ENCODE measurements at regions not wholly inside any gene's neighbourhood (a gene's known extent, or its start where the extent isn't known, plus 50 kb on each side); places are given as distances from the start of the nearest gene placed in this dataset.
"Not testable (repeated sequence)": the region's sequence is repeated elsewhere in the genome, so short reads cannot be mapped to it uniquely, and the experiment has no call there.

DNA sequence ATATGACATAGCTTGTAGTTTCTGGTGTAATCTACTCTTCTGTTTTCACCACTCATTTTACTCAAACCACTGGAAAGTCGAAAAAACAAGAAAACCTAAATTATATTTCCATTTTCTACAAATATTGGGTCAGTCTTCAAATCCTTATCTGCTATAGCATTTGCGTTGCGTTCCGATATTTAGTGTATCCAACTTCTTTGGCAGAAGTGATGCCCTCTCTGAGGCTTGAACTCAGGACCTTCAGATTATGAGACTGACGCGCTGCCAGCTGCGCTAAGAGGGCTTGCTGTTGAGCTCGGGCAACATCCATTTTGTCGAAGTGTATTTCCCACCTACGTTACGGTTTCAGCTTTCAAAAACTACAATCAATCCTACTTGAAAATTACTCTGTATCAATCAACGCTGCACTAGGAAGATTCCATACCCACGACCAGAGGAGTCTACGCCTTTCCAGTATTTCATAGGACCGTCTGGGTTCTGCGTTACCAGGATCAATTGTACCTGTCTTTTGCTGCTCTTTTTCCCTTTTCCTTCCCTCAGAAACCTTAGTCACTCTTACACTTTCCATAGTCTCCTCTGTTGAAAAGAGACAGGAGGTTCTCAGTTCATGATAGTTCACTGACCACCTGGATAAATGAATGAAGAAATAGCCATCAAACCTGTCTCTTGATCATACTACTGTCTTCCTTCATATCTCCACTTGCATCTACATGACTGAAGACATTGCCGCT is 140.5 kb upstream of the ZNF322 start:
- DNase-seq: not testable (repeated sequence)

DNA sequence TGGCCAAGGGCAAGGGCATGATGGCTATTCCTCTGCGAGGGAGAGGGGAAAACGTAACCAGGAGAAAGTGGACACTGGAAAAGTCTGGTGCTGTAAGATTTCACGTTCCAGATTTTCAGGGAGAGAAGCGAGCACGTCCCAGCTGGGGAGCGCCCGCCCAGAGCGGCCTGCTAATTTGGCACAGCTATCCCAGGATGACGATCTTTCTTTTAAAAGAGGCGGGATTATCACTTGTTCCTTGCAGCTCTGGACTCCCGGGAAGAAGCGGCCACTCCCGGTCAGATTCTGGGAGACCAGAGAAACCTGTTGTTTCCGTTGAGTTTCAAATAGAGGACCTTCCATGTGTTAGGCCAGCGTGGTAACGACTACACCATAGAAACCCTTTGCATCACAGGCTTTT is 144.2 kb upstream of the ZNF322 start:
- DNase-seq: not testable (repeated sequence)

DNA sequence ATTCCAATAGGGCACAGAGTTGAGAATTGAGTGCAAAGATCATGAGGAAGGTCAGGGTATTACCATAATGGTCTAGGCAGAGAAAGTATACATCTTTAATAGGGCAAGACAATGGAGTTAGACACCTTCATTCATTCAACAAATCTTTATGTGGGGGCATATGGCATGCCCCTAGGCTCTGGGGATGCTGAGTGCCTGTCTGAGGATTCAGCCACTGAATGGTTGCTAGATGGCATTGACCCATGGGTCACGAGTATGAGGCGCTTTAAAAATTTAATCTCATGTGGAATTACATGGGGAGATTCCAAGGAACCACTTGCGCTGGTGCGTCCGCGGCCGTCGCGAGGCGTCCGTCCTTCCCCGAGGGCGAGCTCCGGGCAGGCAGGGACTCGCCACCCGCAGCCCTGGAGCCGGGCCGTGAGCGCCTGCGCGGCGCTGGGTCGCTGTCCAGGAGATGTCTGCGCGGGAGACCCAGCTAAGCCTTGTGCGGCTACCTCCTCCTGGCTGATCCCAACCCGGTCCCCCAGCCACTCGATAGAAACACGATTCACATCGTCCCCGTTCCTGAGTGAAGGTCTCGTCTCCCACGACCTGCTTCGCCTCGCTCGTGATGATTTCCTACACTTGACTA is 152.1 kb upstream of the ZNF322 start:
- not testable (repeated sequence) for DNase-seq

DNA sequence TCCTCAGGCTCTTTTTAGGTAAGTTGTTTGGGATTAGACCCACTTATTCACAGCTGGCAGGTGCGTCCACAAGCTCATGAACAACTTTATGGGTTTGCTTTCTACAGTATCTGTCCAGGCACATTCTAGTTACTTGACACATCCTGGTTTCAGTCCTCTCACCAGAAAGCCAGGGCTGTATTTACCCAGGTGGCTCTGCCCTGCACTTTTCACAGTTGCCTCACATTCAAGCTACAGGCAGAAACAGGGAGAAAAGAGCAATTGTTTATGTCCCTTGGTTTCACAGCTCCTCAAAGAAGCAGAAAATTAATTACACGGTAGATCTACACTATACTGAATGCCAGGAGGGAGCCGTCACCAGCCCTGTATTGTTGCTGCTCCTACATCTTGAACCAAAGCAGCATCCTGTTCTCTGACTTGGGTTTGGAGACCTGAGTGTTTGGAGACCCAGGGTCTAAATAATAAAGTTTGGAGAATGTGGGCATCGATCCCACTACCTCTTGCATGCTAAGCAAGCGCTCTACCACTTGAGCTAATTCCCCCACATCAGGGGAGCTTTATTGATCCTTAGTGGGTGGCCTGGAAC is 159.2 kb upstream of the ZNF322 start:
- not testable (repeated sequence) for DNase-seq

DNA sequence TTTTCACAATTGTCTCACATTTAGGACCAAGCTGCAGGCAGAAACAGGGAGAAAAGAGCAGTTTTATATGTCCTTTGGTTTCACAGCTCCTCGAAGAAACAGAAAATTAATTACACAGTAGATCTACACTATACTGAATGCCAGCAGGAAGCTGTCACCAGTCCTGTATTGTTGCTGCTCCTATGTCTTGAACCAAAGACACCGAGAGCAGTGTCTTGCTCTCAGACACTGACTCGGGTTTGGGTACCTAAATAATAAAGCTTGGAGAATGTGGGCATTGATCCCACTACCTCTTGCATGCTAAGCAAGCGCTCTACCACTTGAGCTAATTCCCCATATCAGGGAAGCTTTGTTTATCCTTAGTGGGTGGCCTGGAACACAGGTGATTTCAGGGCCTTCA is 168.4 kb upstream of the ZNF322 start:
- not testable (repeated sequence) for DNase-seq

DNA sequence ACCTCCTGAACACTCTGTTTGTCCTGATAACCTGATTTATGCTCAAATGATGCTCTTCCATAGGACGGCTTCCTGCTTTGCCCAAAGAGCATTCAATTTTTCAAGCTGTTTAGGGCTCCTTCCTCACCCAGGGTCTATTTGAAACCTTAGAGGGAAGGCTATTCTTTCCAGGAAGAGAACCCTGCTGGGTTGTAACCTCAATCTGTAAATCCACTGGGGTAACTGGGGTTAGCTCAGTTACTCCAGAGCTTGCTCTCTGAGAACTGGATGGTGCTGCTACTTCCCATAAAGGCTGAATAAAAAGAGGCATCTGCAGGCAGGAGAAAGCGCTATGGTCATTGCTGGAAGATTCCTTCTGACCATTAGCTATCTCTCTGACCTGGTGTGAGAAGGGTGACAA is 169.9 kb upstream of the ZNF322 start:
- DNase-seq: not testable (repeated sequence)

DNA sequence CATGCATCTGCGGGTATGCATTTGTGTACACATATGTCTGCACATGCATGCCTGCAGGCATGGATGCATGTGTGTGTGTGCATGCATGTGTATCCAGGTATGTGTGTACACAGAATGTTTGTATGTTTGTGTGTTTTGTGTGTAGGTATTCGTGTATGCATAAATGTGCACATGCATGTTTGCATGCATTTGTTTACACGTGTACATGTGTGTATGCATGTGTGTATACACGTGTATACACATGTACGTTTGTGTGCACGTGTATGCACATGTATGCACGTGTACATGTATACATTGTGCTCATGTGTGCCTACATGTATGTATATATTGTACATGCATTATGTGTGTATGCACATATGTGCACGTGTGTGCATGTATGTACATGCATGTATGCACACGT is 171.4 kb upstream of the ZNF322 start:
- not testable (repeated sequence) for DNase-seq

DNA sequence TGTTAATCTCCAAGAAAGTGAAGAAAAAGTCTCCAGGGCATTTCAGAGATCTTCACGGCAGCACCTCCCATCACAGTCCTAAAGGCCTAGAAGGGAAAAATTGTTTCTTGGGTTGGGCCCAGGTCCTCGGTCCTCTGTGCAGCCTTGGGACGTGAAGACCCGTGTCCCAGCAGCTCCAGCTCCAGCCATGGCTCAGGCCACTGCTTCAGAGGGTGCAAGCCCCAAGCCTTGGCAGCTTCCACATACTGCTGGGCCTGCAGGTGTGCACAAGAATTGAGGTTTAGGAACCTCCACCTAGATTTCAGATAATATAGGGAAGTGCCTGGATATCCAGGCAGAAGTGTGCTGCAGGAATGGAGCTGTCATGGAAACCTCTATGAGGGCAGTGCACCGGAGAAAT is 176.2 kb upstream of the ZNF322 start:
- DNase-seq: not testable (repeated sequence)

DNA sequence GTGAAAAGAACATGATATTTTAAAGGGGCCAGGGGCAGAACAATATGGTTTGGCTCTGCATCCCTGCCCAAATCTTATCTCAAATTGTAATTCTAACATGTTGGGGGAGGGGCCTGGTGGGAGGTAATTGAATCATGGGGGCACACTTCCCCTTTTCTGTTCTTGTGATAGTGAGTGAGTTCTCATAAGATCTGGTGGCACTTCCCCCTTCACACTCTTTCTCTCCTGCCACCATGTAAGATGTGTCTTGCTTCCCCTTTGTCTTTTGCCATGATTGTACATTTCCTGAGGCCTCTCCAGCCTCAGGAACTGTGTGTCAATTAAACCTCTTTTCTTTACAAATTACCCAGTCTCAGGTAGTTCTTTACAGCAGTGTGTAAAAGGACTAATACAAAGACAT is 177.1 kb upstream of the ZNF322 start:
- DNase-seq: not testable (repeated sequence)

DNA sequence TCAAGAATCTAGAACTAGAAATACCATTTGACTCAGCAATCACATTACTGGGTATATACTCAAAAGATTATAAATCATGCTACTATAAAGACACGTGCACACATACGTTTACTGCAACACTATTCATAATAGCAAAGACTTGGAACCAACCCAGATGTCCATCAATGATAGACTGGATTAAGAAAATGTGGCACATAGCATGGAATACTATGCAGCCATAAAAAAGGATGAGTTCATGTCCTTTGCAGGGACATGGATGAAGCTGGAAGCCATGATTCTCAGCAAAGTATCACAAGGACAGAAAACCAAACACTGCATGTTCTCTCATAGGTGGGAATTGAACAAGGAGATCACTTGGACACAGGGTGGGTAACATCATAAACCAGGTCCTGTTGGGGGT is 185.3 kb upstream of the ZNF322 start:
- not testable (repeated sequence) for DNase-seq

DNA sequence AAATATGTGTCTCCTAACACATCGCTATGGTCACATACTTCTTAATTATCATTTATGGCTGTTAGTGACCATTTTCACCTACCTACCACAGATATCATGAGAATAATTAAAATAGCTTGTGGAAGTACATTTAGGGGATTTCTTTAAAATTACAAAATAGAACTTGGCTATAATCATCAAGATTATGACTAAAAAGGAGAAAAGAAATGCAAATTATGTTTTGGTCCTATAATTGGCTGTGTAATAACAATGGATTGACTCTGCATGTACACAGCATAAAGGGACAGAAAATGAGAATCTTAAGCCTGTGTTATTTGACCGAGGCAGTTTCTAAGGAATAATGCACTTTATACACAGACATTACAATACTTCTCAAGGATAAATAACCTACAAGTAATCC is 197.7 kb upstream of the ZNF322 start:
- not testable (repeated sequence) for DNase-seq

DNA sequence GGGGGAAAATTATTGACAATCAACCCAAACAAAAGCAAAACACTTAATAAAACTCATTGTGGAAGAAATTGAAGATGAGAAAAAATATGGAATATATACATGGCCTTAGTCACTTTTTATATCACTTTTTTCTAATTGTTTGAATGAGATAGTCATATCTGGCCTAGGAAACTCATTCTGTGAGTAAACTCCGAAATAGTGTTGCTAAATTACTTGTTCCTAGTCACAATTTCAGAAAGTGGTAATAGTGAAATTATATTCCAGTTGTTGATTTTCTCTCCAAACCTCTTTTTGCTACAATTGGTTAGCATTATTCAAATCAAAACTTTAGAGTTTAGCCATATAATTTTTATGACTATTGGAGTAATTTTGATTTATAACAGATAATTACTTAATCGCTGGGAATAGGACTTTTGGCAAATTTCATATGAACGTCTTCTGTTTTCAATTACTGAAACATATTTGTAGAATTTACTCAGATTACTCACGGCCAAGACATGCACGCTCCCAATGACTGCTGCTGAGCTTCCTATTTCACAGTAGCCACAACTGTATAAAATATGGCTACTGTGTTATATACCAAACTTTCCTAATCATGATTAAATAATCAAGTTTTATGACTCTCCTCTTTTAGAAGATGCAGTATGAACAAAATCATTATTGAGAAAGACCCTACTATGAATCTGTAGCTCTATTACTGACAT is 199.7 kb upstream of the ZNF322 start:
- not testable (repeated sequence) for DNase-seq

DNA sequence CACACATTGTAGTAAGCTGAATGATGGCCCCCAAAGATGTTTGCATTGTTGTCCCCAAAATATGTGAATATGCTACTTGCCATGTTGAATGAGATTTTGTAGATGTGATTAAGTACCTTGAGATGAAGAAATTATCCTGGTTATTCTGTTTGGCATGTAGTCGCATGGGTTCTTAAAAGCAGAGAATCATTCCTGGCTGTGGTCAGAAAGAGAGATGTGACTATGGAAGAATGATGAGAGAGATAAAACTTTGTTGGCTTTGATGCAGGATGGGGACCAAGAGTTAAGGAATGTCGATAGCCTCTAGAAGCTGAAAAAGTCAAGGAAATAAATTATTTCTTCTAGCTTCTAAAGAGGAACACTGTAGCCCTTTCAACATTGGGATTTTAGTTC is 200.2 kb upstream of the ZNF322 start:
- not testable (repeated sequence) for DNase-seq

DNA sequence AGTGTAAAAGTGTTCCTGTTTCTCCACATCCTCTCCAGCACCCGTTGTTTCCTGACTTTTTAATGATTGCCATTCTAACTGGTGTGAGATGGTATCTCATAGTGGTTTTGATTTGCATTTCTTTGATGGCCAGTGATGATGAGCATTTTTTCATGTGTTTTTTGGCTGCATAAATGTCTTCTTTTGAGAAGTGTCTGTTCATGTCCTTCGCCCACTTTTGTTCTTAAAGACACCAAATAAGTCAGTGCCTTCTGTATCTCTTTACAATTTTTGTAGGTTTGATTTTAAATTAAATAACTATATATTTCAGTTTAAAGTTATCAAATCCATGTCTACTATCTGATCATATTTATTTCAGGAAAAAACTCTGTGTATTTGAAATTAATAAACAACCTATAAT is 202.4 kb upstream of the ZNF322 start:
- not testable (repeated sequence) for DNase-seq

DNA sequence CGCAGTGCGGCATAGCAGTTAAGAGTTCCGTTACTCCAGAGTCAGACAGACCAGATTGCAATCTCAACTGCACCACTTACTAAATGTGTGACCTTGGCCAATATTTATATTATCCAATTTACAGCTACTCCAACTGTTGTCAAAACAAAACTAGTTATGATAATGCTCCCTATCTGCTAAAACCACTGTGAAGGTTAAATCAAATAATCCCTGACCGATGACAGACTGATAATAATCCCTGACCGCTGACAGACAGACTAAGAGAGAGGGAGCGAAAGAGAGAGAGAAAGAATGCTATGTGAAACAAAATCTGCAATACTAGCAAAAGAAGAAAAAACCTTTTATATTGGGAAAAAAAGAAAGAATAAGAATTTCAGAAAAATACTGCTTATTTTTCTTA is 204.1 kb upstream of the ZNF322 start:
- DNase-seq: not testable (repeated sequence)

DNA sequence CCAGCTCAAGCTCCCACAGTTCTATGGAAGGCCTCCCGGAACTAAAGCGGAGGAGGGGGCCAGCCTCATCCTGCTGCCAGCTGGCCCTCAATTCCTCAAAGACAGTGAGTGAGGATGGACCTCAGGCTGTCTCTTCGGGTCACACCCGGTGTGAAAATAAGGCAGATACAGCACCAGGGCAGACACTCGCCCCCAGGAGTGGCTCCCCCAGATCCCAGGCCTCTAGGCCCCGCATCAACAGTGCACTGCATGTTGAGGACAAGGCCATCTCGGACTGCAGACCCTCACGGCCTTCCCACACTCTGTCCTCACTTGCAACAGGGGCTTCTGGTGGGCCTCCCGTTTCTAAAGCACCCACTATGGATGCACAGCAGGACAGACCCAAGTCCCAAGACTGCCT is 239.2 kb upstream of the ZNF322 start:
- DNase-seq: not testable (repeated sequence)

DNA sequence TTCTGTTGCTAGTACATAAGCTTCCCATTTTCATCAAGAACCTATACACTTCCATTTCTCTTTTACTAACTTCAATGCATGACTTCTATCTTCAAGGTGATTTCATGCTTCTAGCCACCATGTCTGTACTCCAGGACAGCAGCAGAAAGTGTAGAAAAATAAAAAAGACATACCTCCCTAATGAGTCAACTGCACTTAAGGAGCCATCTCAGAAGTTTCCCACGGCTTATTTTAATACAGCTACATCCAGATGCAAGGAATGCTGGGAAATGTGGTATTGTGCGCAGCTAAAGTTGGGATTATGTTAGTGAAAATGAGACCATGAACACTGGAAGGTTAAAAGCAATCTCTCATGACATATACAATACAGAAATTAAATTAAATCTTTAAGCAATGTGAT is 264.7 kb upstream of the ZNF322 start:
- DNase-seq: not testable (repeated sequence)

DNA sequence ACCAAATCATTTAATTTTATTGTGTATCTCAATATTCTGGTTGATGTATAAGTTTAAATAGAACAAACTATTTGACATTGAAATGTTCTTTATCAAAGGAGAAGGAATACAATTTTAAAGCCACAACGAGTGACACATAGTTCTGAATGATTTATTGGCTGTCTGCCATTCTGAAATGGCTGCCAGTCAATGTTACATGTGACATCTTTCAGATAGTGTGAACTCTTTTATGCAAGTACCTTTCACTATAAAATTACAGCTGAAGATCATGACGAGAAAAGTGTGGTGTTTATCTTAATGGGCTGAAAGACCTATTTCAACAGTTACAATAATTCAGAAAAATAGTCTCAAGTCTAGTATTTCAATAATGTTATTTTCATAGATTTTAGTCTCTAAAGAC is 268.6 kb upstream of the ZNF322 start:
- DNase-seq: not testable (repeated sequence)

DNA sequence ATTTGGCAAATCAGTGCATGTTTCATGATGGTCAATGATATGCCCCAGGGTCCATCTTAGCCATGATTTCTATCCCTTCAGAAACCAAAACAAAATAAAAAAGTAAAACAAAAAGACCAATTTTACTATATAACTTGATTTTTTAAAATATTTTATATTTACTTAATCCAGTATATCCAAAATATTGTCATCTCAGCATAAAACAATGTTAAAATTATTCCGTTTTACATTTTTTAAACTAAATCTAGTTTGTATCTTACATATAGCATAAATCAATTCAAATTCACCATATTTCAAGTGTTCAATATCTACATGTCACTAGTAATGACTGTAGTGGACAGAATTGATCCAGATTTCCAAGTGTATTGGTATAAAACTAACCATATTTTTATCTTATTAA is 277.7 kb upstream of the ZNF322 start:
- not testable (repeated sequence) for DNase-seq

DNA sequence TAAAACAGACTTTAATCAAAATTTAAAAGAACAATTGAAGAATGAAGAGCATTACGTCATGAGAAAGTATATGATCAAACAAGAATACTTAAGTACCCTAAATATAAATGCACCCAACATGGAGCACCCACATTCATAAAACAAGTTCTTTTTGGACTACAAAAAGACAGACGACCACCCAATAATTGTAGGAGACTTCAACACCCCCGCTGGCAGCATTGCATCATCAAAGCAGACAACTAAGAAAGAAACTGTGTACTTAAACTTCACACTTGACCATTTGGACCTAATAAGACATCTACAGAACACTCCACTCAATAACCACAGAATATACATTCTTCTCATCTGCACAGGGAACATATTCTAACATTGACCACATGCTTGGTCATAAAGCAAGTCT is 291.7 kb upstream of the ZNF322 start:
- DNase-seq: not testable (repeated sequence)

DNA sequence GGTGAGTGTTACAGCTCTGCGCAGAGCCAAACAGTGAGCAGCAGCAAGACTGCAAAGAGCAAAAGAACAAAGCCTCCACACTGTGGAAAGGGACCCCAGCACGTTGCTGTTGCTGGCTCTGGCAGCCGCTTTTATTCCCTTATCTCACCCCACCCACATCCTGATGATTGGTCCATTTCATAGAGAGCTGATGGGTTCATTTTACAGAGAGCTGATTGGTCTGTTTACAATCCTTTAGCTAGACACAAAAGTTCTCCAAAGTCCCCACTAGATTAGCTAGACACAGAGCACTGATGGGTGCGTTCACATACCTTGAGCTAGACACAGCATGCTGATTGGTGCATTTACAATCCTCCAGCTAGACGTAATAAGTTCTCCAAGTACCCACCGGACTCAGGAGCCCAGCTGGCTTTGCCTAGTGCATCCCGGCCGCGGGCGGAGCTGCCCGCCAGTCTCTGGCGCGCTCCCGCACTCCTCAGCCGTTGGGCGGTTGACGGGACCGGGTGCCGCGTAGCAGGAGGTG is 291.4 kb upstream of the PRSS16 start:
- DNase-seq: peak; percentile 53

DNA sequence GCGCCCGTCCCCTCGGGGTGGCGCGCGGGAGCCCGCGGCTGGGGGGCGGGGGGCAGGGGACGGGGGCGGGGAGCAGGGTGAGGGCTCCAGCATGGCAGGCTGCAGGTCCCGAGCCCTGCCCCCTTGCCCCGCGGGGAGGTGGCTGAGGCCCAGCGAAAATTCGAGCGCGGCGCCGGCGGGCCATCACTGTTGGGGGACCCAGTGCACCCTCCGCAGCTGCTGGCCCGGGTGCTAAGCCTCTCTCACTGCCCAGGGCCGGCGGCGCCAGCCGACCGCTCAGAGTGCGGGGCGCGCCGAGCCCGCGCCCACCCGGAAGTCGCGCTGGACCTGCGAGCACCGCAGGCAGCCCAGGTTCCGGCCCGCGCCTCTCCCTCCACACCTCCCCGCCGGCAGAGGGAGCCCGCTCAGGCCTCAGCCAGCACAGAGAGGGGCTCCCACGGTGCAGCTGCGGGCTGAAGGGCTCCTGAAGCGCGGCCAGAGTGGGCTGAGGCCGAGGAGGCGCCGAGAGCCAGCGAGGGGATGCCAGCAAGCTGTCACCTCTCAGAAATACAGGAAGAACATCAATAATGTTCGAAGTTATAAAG is 290.8 kb upstream of the PRSS16 start:
- DNase-seq: peak; percentile 88
